ENCODE measurements at regions not wholly inside any gene's neighbourhood (a gene's known extent, or its start where the extent isn't known, plus 50 kb on each side); places are given as distances from the start of the nearest gene placed in this dataset.

GRCh38 chr10:113245286-113245685 lies 295.2 kb downstream of the TCF7L2 start:
- no peak overlapping the region for H3K4me2 ChIP-seq (ENCODE audit: low read depth, low read length)
- H2AFZ ChIP-seq (ENCODE audit: low read length): no peak overlapping the region
- TF ChIP-seq EZH2phosphoT487 (IDR thresholded peaks at IDR 0.05; ENCODE audit: low read length) (no peak), CTCF (IDR thresholded peaks at IDR 0.05; ENCODE audit: low read length) (no peak), EZH2 (optimal IDR thresholded peaks at IDR 0.05; ENCODE audit: low read depth, low read length) (no peak)
- no peak overlapping the region for H3K27ac ChIP-seq (ENCODE audit: low read length)
- no peak overlapping the region for H3K4me3 ChIP-seq (ENCODE audit: low read length)
- H3K9me3 ChIP-seq (replicated peaks; ENCODE audit: insufficient read depth, low read length): no peaks in the 10 kb centered on the region
- H3K4me1 ChIP-seq (ENCODE audit: low read length): no peaks in the 10 kb centered on the region
- no peak for DNase-seq
- no peak overlapping the region for H3K9ac ChIP-seq (ENCODE audit: low read length)
- no peaks in the 10 kb centered on the region for H3K27me3 ChIP-seq (replicated peaks; ENCODE audit: insufficient read depth, low read length)
- no peaks in the 10 kb centered on the region for H3K79me2 ChIP-seq (ENCODE audit: low read length)
- no peaks in the 10 kb centered on the region for H3K36me3 ChIP-seq (replicated peaks; ENCODE audit: insufficient read depth, low read length)
- H3K9me2 ChIP-seq (replicated peaks; ENCODE audit: insufficient read depth, low read length): no peaks in the 10 kb centered on the region
- no peaks in the 10 kb centered on the region for H3F3A ChIP-seq (ENCODE audit: insufficient read depth, low read length)
- no peaks in the 10 kb centered on the region for H4K20me1 ChIP-seq (ENCODE audit: insufficient read depth, low read length)

GRCh38 chr10:113247050-113247449 lies 297.0 kb downstream of the TCF7L2 start:
- H2AFZ ChIP-seq (ENCODE audit: low read length): no peak overlapping the region
- H3K4me3 ChIP-seq (ENCODE audit: low read length): no peak overlapping the region
- no peaks in the 10 kb centered on the region for H4K20me1 ChIP-seq (ENCODE audit: insufficient read depth, low read length)
- TF ChIP-seq EZH2phosphoT487 (IDR thresholded peaks at IDR 0.05; ENCODE audit: low read length) (no peak), EZH2 (optimal IDR thresholded peaks at IDR 0.05; ENCODE audit: low read depth, low read length) (no peak), CTCF (IDR thresholded peaks at IDR 0.05; ENCODE audit: low read length) (no peak)
- no peaks in the 10 kb centered on the region for H3K27me3 ChIP-seq (replicated peaks; ENCODE audit: insufficient read depth, low read length)
- H3K79me2 ChIP-seq (ENCODE audit: low read length): no peaks in the 10 kb centered on the region
- H3K9me2 ChIP-seq (replicated peaks; ENCODE audit: insufficient read depth, low read length): no peaks in the 10 kb centered on the region
- no peaks in the 10 kb centered on the region for H3K4me1 ChIP-seq (ENCODE audit: low read length)
- no peaks in the 10 kb centered on the region for H3K36me3 ChIP-seq (replicated peaks; ENCODE audit: insufficient read depth, low read length)
- no peak for DNase-seq
- no peak overlapping the region for H3K9ac ChIP-seq (ENCODE audit: low read length)
- no peaks in the 10 kb centered on the region for H3F3A ChIP-seq (ENCODE audit: insufficient read depth, low read length)
- no peak overlapping the region for H3K27ac ChIP-seq (ENCODE audit: low read length)
- H3K4me2 ChIP-seq (ENCODE audit: low read depth, low read length): no peak overlapping the region
- no peaks in the 10 kb centered on the region for H3K9me3 ChIP-seq (replicated peaks; ENCODE audit: insufficient read depth, low read length)

- no peak for DNase-seq
- Histone ChIP-seq H2AFZ (ENCODE audit: low read length) (no peak overlapping the region), H3K79me2 (ENCODE audit: low read length) (no peaks in the 10 kb centered on the region), H4K20me1 (ENCODE audit: insufficient read depth, low read length) (no peaks in the 10 kb centered on the region), H3K9me2 (replicated peaks; ENCODE audit: insufficient read depth, low read length) (no peaks in the 10 kb centered on the region), H3K36me3 (replicated peaks; ENCODE audit: insufficient read depth, low read length) (no peaks in the 10 kb centered on the region), H3F3A (ENCODE audit: insufficient read depth, low read length) (no peaks in the 10 kb centered on the region), H3K9me3 (replicated peaks; ENCODE audit: insufficient read depth, low read length) (no peaks in the 10 kb centered on the region), H3K9ac (ENCODE audit: low read length) (no peak overlapping the region), H3K27ac (ENCODE audit: low read length) (no peak overlapping the region), H3K4me3 (ENCODE audit: low read length) (no peak overlapping the region), H3K4me1 (ENCODE audit: low read length) (no peaks in the 10 kb centered on the region), H3K27me3 (replicated peaks; ENCODE audit: insufficient read depth, low read length) (no peaks in the 10 kb centered on the region), H3K4me2 (ENCODE audit: low read depth, low read length) (no peak overlapping the region)
- no peak for TF ChIP-seq EZH2 (optimal IDR thresholded peaks at IDR 0.05; ENCODE audit: low read depth, low read length)
- TF ChIP-seq EZH2phosphoT487 (IDR thresholded peaks at IDR 0.05; ENCODE audit: low read length): no peak
- no peak for TF ChIP-seq CTCF (IDR thresholded peaks at IDR 0.05; ENCODE audit: low read length)
Measured at GRCh38 chr10:113252650-113253618, 299.9 kb upstream of the HABP2 start.

Measured in MM.1S (cell line).